GM19452 (cell line): ENCODE measurements at regions not wholly inside any gene's neighbourhood (a gene's known extent, or its start where the extent isn't known, plus 50 kb on each side); places are given as distances from the start of the nearest gene placed in this dataset.

Experiments used
- ATAC-seq: cut with Tn5 transposase; IDR thresholded peaks from one replicate; pipeline ENCODE4 v1.9.1; 2021; ENCODE audit not compliant: unreplicated experiment

GRCh38 chr4:100130964-100131363 lies 59.3 kb downstream of the DDIT4L start:
- no peak for ATAC-seq

- ATAC-seq: no peak
These were observed 59.8 kb downstream of the DDIT4L start for GRCh38 chr4:100130491-100130890.

- no peak for ATAC-seq
These were observed 60.5 kb downstream of the DDIT4L start for GRCh38 chr4:100129774-100130173.

DNA sequence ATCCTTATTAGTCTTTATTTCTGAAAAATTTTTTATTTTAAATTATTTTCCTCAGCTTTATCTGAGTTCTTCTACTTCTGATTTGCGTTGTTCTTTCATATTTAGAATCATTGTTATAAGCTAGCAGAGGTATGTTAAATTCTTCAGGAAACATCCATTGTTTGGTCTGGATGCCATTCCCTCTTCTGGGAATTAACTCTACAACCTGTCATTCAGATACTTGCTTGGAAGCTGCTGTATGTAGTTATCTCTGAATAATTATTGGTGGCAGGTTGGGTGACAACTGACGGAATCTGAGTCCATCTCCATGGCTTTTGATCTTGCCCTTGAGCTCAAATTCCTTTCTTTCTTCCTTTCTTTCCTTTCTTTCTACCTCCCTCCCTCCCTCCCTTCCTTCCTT lies 61.9 kb downstream of the DDIT4L start:
- no peak for ATAC-seq

DNA sequence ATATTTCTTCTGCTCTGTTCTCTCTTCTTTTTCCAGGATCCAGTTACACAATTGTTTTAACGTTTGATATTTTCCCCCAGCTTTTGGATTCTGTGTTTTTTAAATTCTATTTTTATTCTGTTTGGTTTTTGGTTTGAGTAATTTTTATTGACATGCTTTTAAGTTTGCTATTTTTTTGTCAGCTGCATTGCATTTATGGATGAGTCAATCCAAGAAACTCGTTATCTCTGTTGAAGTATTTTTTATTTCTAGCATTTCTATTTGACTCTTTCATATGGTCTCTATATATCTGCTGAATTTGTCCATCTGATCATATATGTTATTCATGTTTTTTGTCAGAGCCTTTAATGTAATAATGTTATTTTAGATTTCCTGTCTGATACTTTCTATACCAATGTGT lies 65.6 kb downstream of the DDIT4L start:
- ATAC-seq: no peak

DNA sequence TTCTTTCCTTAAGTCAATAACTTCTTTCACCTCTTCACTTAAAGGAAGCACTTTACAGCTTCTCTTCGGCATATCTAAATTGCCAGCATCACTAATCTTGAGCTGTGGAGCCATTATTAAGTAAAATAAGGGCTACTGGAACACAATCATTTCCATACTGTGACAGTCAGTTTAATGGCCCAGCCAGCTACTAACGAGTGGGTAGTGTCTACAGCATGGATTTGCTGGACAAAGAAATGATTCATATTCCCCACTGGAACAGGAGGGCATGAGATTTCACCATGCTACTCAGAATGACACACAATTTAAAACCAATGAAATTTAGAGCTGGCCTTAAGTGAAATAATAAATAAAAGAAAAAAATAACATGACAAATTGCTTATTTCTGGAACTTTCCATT lies 72.1 kb downstream of the DDIT4L start:
- no peak for ATAC-seq

DNA sequence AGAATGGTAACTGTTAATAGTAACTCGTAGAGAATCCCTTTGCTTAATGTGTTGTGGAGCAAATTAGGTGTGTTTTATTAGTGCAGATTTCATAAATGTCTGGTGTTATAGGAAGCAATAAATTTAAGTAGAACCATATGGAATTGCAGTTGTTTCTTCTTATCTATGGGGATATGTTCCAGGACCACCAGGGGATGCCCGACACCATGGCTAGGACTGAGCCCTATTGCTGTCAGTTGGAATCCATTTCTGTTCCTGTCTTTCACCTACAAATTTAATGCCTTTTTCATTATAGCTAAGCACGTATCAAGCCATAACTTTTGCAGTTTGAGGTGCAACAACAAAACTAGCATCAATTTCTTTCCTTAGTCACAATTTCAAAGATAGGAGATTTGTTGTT lies 72.5 kb downstream of the DDIT4L start:
- no peak for ATAC-seq

GRCh38 chr4:100114909-100115308 lies 75.4 kb downstream of the DDIT4L start:
- no peak for ATAC-seq

DNA sequence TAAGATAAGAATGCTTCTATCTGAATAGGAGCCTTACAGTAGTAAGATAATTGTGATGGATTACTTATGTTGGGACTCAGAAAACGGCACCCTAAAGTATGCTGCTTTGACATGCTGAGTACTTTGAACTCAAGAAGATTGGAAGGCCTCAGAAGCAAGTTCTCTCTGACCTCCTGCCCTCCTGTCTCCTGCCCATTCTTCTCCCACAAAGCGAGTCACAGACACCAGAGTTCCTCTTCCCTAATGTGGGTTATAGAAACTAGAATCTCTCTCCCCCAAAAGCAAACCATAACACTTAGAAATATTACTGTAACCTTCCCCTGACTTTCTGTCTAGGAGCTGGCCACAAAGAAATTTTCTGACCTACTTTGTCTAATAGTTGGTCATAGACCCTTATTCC lies 76.5 kb downstream of the DDIT4L start:
- ATAC-seq: no peak

DNA sequence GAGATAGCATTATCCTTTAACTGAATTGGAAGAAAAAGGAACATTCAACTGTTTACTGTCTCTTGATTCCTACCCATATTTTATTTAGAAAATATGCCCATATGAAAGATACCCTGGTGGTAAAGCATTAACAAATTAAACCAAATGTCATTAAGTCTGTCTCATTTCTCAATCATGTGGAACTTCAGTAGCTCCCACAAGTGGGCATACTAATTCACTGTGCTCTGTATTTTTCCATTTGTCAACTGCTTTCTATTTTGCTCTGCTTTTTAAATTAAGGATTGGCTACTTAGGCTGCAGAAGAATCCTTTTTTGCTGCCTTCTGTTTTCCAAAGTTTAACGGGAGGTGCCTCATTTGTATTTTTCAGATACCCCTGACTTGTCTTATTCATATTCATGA lies 77.2 kb downstream of the DDIT4L start:
- no peak for ATAC-seq

- no peak for ATAC-seq
These were observed 80.3 kb downstream of the DDIT4L start for GRCh38 chr4:100109921-100110320.

DNA sequence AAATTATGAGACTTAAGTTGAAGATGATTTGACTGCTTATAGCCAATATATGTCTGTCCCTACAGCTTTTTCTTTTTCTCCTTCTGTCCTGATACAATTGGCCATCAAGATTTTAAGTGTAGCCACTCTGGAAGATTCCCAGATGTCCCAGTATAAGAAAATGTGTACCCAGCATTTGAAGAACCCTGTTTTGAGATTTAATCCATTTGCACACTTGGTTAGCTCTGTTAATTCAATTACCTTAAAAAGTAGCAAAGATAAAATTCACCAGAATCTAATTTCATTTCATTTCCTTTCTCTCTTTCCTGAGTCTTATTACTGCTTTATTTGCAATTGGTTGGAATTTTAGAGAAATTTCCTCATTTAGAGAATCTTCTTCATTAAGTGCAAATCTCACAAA lies 81.4 kb downstream of the DDIT4L start:
- ATAC-seq: no peak

- peak; percentile 99 for ATAC-seq
These were observed 83.3 kb downstream of the DDIT4L start for GRCh38 chr4:100106982-100107381.

- ATAC-seq: no peak
These were observed 86.6 kb downstream of the DDIT4L start for GRCh38 chr4:100103671-100104070.

DNA sequence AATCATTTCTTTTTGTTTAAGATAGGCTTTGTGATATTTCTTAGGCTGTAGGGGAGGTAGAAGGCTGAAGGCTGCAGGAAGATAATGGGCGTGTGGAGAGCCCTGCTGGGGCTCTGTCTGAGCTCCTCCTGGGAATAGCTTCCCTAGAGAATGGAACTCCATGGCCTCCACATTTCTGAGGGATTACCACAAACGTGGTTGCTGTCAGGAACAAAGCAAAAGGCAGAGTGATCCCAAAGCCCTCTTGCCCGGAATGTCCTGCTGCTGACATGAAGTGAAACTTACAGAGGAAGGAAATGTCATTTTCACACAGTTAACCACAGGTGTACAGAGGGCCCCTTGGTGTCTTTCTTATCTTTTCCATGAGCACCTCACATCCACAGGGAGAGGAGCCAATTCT lies 89.3 kb downstream of the DDIT4L start:
- peak; percentile 78 for ATAC-seq

DNA sequence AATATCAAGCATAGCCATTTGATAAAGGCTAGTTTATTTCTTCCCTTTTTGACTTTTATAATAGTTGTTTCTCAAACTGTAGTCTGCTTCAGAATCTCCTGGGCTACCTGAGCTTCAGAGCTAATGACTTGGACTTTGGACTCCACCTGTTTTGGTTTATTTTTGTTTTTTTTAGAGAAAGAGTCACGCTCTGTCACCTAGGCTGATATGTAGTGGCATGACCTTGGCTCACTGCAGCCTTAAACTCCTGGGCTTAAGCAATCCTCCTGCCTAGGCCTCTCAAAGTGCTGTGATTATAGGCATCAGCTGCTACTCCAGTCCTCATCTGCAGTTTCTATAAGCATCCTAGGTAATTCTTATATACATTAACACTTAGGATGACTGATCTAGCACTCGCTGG lies 90.5 kb downstream of the DDIT4L start:
- no peak for ATAC-seq

DNA sequence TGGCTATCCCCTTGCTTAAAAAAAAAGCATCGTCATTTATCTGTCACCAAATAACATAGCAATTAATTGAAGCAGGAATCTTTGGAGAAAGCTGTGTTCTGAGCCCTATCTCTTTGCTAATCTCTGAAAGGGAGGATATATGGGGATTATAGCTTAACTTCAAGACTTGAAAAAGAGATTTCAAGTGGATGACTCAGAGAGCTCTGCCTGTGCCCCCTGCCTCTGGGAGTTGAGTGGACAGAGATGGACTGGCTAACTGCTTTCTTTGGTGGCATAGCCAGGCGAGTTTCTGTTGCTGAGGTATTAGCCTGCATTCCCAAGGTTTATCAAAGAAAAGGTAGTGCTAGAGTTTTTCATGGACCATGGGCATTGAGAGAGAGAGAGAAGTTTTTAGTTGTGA lies 91.6 kb downstream of the DDIT4L start:
- no peak for ATAC-seq

- no peak for ATAC-seq
These were observed 92.2 kb downstream of the DDIT4L start for GRCh38 chr4:100098011-100098545.

DNA sequence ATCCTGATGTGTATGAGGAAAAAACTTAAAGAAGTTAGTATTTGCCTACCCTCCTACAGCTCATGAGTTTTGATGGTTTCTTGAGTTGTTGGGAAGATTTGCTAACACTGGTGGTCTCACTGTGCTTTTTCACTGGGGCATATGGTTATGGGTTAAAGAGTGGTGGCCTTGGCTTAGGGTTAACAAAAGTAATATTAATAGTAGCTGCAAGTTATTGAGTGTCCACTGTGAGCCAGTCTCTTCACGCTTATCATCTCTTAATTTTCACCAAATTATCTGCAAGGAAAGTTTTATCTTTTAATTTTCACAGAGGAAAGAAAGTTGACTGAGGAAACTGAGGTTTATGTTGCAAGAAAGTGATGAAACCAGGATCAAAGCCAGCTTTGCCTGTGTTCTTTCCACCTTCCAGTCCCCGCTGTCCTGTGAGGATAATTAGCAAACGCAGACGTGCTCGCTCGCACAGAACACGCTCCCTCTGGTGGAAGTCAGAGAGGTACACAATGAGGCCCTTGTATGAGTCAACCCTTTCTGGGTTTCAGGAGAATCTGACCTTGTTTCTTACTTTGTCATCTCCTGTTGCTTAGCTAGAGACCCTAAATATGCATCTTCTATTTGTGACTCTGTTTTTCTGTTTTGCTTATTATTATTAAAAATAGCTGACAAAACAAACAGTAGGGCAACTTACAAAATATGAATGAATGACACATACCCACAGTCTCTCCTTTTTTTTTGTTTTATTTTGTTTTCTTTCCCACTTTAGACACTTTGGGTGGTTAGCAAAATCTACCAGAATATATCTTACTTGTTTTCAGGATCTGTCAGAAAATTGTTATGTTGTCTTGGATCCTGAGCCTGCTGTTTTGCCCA lies 94.3 kb downstream of the DDIT4L start:
- ATAC-seq: peak; percentile 84

DNA sequence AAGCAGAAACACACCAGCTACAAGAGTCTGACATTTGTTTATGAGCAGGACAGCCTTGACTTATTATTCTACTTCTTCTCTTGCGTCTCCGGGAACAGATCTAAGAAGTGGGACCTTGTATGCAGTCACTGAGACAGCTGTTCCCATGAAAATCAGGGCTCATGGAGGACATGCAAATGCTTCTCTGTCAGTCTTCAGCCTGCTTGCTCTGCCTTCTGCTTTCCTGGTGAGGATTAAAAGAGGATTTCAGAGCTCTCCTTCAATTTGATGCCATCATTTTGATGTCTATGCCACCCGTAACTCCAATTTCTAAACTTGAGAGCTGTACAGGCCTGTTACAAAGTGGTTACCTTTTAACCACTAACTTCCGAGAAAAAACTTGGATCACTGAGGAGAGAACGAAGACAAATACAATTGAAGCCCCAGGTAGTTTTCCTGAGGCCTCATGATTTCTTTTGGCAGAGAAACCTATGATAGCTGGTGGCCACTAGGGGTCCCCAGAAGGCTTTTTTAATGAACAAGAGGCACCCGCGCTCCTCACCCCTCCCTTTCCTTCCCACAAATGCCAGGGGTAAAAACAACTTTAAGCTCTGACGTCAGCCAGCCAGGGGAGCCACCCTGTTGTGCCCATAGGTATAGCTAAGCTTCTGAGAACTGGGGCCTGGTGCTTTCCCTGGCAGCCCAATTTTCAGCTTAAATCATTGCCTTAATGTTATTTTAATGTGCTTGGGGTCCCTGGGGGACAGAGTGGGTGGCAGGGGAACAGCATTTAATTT lies 97.0 kb downstream of the DDIT4L start:
- peak; percentile 77 for ATAC-seq

DNA sequence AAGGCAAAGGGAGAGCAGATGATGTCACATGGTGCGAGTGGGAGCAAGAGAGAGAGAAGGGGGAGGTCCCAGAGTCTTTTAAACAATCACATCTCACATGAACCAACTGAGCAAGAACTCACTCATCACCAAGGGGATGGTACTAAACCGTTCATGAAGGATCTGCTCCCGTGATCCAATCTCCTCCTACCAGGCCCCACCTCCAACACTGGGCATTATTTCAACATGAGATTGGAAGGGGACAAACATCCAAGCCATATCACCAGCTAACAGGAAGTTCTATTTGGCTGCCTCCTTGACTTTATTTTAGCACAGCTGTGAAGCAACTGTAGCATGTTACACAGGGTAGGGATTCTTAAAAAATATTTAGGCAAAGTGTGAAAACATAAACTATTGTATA lies 102.5 kb downstream of the DDIT4L start:
- ATAC-seq: no peak
